ENCODE measurements at regions not wholly inside any gene's neighbourhood (a gene's known extent, or its start where the extent isn't known, plus 50 kb on each side); places are given as distances from the start of the nearest gene placed in this dataset.

DNA sequence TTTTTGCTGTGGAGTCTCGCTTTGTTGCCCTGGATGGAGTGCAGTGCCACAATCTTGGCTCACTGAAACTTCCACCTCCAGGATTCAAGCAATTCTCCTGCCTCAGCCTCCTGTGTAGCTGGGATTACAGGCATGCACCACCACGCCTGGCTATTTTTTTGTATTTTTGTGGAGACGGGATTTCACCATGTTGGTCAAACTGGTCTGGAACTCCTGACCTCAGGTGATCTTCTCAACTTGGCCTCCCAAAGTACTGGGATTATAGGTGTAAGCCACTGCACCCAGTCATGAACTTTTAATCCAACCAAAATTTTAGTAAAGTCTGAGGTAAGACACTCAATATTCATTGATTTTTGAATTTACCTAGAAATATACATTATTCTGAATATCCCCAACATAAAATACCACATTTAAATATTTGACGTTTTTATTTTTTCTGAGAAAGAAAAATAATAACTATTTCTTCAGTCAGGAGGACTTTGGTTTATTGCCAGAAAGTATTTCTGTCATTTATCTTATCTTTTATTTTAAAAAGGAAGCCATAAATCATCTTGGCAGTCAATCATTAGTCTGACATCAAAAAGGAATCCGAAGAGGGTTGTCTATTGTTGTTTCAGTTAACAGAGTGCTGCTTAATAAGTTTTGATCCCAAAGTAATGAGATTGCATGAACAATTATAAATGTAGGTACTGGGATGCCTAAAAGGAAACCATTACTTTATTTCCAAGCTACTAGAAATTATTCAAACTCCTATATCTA, 102.2 kb upstream of the GRIA4 start:
- no peak for TF ChIP-seq CTCF (IDR thresholded peaks at IDR 0.05; ENCODE audit: low read depth, low read length, missing control alignments)
- DNase-seq, result no peak
- H3K36me3 ChIP-seq (replicated peaks), result no peaks in the 10 kb centered on the region
- in situ Hi-C loops (cut with HindIII; ENCODE audit: low pct_ligation_motif_present, low sequenced_read_pairs), result no loop called here
- H3K4me3 ChIP-seq (ENCODE audit: low read depth, low read length), result no peak overlapping the region
- H3K27me3 ChIP-seq (replicated peaks), result no peaks in the 10 kb centered on the region
- no peak overlapping the region for H3K27ac ChIP-seq

DNA sequence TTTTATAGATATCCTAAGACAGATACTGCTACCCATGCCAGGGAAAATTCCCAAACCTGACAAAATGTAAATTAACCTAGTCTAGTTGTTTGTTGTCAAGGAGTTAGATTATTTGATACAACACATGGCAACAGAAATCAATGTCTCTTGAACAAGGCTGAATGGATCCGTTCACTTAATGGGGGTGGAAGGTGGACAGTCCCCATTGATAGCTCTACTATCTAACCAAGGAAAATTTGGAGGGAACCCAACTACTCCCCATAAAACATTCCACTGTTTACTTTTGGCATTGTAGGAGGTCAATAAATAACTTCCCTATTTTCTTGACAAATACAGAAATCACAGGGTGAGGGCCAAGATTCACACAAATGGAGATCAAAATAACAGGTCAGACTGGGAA, 117.9 kb upstream of the GRIA4 start:
- Histone ChIP-seq H3K36me3 (replicated peaks) (no peaks in the 10 kb centered on the region), H3K27ac (no peak overlapping the region), H3K27me3 (replicated peaks) (no peaks in the 10 kb centered on the region), H3K4me3 (ENCODE audit: low read depth, low read length) (no peak overlapping the region)
- in situ Hi-C loops (cut with HindIII; ENCODE audit: low pct_ligation_motif_present, low sequenced_read_pairs), result no loop called here
- TF ChIP-seq CTCF (IDR thresholded peaks at IDR 0.05; ENCODE audit: low read depth, low read length, missing control alignments), result no peak
- no peak for DNase-seq

DNA sequence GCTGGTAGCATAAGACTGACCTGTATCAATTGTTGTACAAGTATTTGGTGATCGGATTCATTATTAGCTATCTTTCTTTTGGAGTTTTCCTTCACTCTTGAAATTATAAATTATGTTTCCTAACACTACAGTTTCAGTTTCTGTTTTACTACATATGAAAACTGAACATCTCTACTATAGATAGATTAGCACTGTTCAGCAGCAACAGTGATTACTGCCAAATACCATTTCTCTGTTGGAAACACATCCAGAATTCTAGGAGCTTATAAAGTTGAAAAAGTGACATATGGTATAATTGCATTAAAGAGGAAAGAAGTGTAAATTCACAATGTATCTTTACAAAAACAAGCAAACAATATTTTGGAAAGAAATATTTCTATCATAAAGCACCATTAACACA, 118.5 kb upstream of the GRIA4 start:
- no peak for TF ChIP-seq CTCF (IDR thresholded peaks at IDR 0.05; ENCODE audit: low read depth, low read length, missing control alignments)
- no peak overlapping the region for H3K27ac ChIP-seq
- no peak overlapping the region for H3K4me3 ChIP-seq (ENCODE audit: low read depth, low read length)
- no peaks in the 10 kb centered on the region for H3K36me3 ChIP-seq (replicated peaks)
- H3K27me3 ChIP-seq (replicated peaks), result no peaks in the 10 kb centered on the region
- DNase-seq, result no peak
- in situ Hi-C loops (cut with HindIII; ENCODE audit: low pct_ligation_motif_present, low sequenced_read_pairs), result no loop called here

DNA sequence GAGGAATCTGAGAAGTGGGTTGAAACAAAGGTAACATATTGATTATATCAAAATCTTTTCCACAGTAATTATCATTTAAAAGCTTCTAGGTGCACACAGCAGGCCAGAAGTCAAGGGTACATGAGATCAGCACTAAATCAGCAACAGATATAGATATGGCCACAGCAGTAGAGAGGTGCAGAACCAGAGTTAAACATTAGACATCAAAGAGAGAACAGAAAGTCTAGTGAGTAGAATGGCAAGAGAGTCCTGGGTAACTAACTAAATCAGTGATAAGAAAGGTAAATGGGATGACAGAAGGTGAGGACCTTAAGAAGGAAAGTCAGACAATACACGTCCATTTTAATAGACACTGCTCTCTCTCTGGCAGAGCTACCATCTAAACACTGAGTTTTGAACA, 119.5 kb upstream of the GRIA4 start:
- Histone ChIP-seq H3K27ac (no peak overlapping the region), H3K27me3 (replicated peaks) (no peaks in the 10 kb centered on the region), H3K36me3 (replicated peaks) (no peaks in the 10 kb centered on the region), H3K4me3 (ENCODE audit: low read depth, low read length) (no peak overlapping the region)
- TF ChIP-seq CTCF (IDR thresholded peaks at IDR 0.05; ENCODE audit: low read depth, low read length, missing control alignments), result no peak
- DNase-seq, result no peak
- in situ Hi-C loops (cut with HindIII; ENCODE audit: low pct_ligation_motif_present, low sequenced_read_pairs), result no loop called here

DNA sequence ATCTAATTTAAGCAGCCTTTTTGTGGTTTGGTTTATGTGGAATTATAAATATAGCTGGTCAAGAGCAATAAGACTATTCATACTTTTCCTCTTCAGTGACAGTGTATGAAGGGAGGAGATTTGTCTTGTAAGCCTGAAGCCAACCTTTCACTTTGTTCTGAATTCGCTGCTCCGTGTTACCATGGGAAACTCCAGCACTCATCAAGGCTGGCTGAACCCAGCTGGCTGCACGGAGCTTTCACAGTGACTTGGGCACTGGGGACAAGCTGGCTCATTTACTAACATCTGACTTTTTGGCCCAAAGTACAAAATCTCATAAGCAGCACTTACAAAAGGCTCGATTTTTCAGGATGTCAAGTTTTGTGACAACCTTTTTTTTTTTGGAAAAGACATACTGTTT, 120.4 kb upstream of the GRIA4 start:
- in situ Hi-C loops (cut with HindIII; ENCODE audit: low pct_ligation_motif_present, low sequenced_read_pairs), result no loop called here

More for the DNA sequence above, 120.4 kb upstream of the GRIA4 start:
- Histone ChIP-seq H3K27me3 (replicated peaks) (no peaks in the 10 kb centered on the region), H3K4me3 (ENCODE audit: low read depth, low read length) (no peak overlapping the region), H3K27ac (no peak overlapping the region), H3K36me3 (replicated peaks) (no peaks in the 10 kb centered on the region)
- TF ChIP-seq CTCF (IDR thresholded peaks at IDR 0.05; ENCODE audit: low read depth, low read length, missing control alignments), result no peak
- DNase-seq, result no peak
